K562 (cell line): ENCODE measurements at regions not wholly inside any gene's neighbourhood (a gene's known extent, or its start where the extent isn't known, plus 50 kb on each side); places are given as distances from the start of the nearest gene placed in this dataset.

Experiments used
- CTCF ChIP-seq, 3 experiments: IDR thresholded peaks in 2 of 3; conservative IDR thresholded peaks in 1 of 3; 2 replicates each; pipeline ENCODE4 v1.5.1; 2011 to 2012; ENCODE audit warnings: low read length in 3 of 3, mild to moderate bottlenecking in 3 of 3, control low read depth in 2 of 3, improper control_type of control experiment in 1 of 3, inconsistent platforms in 1 of 3, low read depth in 1 of 3, mixed read lengths in 1 of 3, moderate library complexity in 1 of 3; ENCODE audit not compliant: insufficient read depth in 2 of 3
- E4F1 ChIP-seq: fragments of 250-450 bp; sonication (Bioruptor Pico); IDR thresholded peaks from 2 replicates; pipeline ENCODE4 v1.5.0; 2021; ENCODE audit warnings: mild to moderate bottlenecking, borderline replicate concordance
- GABPB1 ChIP-seq: sonication (generic); formaldehyde crosslinking; IDR thresholded peaks from 2 replicates; pipeline ENCODE4 v1.8.0; 2022; ENCODE audit warnings: mild to moderate bottlenecking, missing genetic modification reagents
- GATA2 ChIP-seq: sonication (generic); formaldehyde crosslinking; IDR thresholded peaks from 2 replicates; pipeline ENCODE4 v1.4.0; 2020; ENCODE audit warnings: mild to moderate bottlenecking, missing genetic modification reagents

DNA sequence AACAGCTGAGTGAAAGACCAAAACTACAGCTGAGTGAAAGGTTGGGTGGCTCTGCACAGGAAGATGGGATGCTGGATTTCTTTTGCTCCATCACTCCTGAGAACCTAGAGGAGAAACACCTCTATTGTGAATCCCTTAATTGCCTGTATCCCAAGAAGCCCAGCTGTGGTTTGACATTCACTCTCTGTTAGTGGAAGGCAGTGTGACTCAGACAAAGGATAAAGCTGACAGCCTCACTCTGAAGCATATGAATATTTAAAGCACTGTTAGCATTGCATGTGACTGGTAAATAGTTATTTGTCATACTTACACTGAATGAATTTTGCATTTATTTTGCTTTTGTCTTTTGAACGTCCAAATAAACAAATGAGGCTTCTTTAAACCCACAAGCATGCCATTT lies 367.1 kb upstream of the RIOK2 start:
- TF ChIP-seq E4F1 (CRISPR knock-in tag) (no peak), GABPB1 (no peak), GATA2 (CRISPR knock-in tag) (no peak), CTCF (IDR thresholded peaks at IDR 0.05 in 2 of 3, conservative IDR thresholded peaks at IDR 0.05 in 1 of 3; ENCODE audit: insufficient read depth in 2 of 3, low read depth in 1 of 3, low read length in 3 of 3) (no peak)
